SIG-M5 (cell line): ENCODE measurements at regions not wholly inside any gene's neighbourhood (a gene's known extent, or its start where the extent isn't known, plus 50 kb on each side); places are given as distances from the start of the nearest gene placed in this dataset.

Source experiments
- DNase-seq: peaks from one replicate; lab custom pipeline; 2025; lab: John Stamatoyannopoulos, UW

DNA sequence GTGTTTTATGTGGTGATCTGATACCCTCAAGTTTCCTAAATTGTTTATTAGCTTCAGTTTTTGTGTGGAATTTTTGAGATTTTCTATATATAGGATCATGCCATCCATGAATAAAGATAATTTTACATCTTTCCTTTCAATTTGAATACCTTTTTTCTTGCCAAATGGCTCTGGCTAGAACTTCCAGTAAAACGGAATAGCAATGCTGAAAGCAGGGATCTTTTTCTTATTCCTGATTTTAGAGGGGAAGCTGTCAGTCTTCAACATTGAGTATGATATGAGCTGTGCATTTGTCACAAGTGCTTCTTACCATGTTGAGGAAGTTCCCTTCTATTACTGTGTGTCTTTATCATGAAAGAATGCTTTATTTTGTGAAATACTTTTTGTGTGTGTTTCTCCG lies 618.8 kb downstream of the FGF9 start:
- DNase-seq, result no peak

DNA sequence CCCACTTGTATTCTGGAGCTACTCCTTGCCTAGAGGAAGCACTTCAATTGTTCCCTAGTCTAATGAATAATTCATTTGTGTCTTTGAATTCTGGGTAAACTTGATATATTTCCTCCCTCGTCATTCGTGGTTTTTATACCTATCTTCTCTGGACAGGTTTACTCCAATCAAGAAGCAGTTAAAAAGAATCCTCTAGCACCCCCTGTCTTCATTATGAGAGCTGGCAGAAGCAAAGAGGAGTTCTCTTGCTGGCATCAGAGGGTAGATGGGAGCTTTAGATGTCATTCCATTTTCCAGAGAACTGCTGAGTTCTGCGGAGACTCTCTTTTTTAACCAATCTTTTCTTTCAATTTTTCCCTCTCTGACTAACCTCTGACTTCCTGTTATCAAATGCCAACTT lies 627.7 kb downstream of the FGF9 start:
- DNase-seq, result no peak

DNA sequence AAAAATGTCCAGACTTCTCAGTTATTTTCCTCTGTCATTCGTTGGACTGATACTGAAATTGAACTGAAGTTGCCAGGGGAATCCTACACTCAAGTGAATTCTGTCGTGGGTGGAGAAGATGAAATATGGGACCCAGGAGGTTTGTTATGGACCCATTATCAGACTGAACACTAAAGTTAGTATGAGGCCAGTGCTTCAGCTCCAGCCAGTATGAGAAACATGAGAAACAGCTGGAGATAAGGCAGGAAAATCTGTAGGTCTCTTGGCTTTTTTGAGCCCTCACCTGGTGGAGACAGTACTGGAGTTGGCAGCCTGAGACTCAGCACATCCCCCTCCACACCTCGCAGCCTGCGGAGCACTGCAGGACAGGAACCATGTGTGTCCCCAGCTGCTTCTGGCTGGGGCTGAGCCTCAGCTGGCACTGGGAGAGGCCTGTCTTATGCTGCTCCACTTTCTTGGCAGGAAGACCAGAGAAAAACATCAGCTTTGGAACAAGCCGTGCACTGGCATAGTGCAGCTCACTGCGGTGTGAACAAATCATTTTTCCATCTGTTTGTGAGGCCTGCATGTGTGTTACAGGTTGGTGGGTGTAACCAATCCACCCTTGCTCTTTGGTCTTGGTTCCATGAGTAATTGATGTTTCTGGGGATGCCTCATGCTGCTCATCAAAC lies 641.0 kb downstream of the FGF9 start:
- DNase-seq, result no peak

DNA sequence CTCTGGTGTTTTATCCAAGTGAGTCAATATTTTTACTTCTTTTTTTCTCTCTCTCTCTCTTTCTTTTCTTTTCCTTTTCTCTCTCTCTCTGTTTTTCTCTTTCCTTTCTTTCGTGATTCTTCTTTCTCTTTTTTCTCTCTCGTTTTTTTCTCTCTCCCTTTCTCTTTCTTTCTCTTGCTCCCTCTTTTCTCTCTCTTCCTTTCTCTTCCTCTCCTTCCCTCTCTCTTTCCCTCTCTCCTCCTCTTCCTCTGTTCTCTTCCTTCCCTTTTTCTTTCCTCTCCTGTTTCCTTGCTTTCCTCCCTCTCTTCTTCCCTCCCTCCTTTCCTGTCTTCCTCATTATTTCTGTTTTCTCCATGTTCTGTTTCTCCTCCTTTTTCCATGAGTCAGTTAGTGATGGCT lies 641.5 kb downstream of the FGF9 start:
- DNase-seq, result no peak

DNA sequence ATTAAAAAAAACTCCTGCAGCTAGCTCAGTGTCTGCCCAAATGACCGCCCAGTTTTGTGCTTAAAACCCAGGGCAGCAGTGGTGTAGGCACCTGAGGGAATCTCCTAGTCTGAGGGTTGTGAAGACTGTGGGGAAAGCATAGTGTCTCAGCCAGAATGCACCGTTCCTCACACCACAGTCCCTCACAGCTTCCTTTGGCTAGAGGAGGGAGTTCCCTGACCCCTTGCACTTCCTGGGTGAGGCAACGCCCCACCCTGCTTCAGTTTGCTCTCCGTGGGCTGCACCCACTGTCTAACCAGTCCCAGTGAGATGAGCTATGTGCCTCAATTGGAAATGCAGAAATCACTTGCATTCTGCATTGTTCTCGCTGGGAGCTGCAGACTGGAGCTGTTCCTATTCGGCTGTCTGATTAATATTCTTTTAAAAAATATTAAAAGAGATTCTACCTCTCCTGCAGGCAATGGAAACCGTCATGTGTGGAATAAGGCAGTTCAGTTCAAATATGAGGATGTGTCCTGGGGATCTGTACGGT lies 645.7 kb downstream of the FGF9 start:
- DNase-seq, result no peak

DNA sequence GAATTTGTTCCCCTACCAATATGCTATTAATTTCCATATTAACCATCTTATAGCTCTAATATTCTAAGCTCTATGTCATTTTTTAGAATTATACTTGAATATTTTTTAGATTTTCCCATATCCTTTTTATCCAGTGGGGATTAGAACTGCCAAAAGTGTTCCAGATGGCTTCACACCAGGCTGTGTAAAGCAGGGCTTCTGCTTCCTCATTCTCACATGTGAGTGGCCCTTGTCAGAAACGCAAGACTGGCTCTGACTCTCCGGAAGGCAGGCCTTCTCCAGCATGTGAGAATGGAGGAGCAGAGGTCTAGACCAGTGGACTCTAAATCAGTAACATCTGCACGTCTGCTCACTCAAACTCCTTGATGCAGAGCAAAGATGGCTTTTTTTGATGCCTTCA lies 650.1 kb downstream of the FGF9 start:
- DNase-seq, result no peak

DNA sequence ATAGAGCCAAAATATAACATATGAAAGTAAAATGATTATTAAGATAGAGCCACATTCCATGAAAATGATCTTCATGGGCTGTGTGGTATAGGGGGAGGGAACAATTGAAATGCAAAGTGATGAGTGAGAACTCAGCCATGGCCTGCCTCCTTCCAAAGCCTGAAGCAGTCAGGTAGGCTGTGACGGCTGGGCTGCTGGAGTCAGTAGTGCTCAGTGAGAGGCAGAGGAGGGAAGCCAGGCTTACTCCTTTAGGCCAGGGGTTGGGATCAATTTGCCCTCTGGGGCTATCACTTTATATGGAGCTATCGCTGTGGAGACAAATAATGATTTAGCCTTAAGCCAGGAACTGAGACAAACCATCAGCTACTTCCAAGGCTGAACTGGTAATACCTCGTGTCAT lies 654.9 kb downstream of the FGF9 start:
- DNase-seq, result no peak

DNA sequence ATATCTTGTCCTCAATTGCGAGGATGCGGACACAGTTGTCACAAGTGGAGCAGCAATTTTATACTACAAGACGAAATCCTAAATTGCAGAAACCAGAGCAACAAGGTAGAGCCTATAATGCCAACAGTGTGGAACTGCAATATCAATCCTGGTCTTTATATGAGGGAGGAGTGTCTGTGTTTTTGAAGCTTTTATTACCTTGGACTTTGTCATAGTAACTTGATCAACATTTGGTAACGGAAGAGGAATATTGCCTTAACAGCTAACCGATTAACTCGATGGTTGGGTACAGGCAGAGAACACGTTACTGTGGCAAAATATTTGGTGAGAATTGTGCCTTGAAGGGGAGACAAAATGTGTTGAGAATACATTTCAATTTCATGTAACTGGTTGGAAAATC lies 661.5 kb downstream of the FGF9 start:
- no peak for DNase-seq

DNA sequence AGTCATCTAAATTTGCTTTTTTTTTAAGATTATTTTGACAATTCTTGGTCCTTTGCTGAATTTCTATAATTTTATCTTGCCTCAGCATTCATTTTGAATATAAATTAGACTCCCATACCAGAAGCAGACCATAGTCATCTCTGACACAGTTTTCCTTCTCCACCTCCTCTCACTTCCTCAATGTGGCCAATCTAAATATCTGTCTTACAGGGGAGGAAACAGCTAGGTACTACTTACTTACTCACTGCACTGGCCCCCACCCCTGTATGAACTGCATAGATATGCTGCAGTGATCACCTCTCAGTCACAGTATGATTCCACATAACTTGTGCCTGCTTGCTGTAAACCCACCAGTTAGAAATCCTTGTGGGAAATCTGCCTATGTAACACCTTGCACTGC lies 665.6 kb downstream of the FGF9 start:
- no peak for DNase-seq

DNA sequence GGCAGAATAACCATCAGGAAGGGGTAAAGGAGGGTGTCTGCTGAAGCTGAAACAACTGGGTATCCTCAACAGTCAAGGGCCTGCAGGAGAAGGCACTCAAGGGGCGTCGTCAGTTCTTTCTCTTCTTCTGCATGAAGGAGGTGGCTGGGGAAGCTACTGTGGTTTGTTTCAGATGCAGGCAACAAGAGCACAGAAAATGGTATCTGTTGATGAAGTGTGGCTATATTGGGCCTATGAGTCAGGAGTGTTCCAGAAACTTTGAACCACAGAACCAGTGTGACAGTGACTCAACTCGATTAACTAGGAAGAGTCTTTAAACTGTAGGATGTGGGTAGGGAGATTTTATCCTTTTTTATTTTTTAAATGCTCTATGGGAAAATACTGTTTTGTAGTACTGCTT lies 686.3 kb downstream of the FGF9 start:
- DNase-seq, result no peak

DNA sequence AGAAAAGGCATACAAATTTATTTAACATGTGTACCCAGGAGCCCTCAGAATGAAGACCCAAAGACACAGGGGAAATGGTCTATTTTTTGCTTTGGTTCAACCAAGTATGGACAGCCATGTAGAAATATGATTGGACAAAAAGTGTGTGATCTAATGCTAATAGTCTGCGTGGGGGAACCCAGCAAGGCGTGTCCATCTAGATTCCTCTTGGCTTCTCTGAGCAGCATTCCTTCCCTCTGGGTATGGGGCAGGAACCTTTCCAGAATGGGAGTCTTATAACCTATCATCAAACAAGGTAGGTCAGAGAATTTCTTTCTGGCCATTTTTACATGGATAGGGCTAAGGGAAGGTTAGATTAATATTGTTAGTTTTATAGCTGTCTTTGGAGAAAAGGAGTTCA lies 698.2 kb downstream of the FGF9 start:
- DNase-seq, result no peak

DNA sequence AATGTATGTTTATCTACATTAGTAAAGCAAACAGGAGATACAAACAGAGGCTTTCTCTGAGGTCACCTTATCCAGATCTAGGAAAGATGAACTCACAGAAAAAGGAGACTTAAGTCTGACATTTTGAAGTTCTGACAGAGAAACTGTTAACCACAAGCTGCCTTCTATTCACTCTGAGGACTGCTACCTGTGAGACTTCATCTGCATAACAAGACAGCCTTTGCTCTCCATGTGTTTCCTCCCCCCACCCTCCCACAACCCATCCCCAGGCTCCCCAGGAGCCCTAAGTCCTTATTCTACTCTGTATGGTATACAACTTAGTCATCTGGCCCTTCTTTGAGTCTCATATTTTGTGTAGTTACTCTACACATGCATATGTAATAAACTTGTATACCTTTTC lies 699.0 kb downstream of the FGF9 start:
- no peak for DNase-seq

DNA sequence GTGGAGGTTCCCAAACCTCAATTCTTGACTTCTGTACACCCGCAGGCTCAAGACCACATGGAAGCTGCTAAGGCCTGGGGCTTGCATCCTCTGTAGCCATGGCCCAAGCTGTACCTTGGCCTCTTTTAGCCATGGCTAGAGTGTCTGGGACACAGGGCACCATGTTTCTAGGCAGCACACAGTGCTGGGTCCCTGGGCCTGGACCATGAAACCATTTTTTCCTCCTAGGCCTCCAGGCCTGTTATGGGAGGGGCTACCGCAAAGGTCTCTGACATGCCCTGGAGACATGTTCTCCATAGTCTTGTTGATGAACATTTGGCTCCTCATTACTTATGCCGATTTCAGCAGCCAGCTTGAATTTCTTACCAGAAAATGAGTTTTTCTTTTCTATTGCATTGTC lies 701.4 kb downstream of the FGF9 start:
- no peak for DNase-seq

DNA sequence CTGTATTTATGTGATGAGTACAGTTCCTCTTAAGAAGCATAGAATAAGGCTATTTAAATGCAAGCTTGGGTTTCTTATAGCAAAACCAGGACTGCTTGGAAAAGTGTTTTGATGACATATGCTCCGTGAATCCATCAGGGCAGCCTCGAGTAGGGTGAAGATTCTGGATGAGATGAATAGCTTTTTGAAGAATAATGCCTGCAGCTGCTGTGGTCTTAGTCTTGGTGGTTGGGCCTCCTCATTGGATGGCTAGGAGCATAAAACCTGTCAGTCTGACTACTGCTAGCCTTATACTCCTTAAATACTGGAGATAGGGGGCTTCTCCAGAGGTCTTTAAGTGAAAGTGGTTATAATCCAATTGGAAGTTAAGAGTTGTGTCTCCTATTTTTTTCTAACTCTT lies 704.3 kb downstream of the FGF9 start:
- no peak for DNase-seq

DNA sequence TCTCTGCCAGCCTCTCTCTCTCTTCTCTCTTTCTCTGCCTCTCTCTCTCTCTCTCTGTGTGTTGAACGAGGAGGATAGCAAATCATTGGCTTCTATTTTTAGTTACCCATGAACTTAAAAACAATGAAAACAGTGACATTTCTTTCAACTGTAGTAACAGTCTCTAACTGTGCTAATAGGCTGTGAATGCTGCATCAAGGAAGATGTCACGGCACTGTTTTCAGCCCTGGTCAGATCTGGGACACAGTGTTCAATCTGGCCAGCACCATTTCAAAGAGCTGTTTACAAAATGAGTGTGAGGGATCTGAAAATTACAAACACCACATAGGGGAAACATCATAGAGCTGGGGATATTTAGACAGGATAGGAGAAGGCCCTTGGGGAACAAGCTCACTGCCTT lies 717.0 kb downstream of the FGF9 start:
- no peak for DNase-seq

DNA sequence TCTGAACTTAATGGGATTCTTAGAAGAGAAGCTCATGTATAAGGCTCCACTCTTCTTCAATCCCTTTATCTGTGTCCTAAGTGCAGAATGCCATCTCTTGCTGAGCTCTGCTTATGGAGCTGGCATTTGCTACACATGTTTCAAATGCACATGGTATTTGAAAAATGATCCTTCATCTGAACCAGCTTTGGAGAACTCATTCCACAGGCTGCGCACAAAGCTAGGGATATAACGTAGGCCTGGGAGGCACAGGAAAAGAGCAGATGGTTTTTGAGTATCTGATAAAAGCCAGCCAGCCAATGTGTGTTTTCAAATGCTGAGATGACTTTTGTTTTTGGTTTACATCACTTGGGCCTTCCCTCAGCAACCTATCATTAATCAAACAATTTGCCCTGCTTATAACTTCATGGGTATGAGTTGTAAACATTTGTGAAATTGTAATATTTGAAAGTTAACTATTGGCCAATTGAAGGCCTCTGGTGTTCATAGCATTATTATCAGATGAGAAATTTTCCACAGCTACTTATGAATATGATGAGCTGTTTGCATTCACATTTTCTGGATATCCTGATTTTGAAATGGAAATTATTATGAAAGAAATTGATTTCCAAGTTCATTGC lies 729.0 kb downstream of the FGF9 start:
- no peak for DNase-seq

DNA sequence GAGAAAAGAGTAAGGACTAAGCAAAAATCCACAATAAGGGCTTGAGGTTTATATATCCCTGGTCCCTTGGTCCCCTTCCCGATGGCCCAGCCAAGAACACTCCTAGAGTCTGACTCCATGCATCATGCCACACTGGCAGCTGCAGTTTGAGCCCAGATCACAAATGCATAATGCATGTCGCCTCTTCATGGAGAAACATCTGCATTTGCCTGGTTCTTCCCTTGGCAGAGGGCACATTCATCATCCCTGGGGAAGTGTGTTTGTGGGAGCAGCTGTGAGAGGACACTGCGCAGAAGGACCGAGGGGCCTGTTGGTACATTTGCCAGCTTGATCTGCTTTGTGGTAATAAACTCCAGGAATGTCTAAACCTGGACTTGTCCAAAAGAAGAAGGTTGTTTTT lies 731.8 kb downstream of the FGF9 start:
- DNase-seq, result no peak

DNA sequence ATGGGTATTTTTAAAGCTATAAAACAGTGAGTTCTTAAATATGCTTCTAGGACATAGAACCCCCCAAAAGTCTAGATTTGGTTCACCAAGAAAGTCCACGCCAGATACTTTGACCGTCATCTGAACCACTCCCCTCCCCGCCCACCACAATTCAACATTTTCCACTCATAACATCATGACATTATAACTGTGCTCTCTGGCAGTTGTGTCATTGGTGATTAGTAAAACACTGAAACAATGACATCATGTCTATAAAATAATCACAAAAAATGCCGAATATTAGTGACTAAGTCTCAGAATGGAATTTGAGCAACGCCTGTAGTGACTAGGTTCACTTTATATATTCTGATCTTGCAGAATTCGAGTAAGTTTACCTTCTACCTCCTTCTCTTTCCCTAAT lies 732.3 kb downstream of the FGF9 start:
- no peak for DNase-seq

DNA sequence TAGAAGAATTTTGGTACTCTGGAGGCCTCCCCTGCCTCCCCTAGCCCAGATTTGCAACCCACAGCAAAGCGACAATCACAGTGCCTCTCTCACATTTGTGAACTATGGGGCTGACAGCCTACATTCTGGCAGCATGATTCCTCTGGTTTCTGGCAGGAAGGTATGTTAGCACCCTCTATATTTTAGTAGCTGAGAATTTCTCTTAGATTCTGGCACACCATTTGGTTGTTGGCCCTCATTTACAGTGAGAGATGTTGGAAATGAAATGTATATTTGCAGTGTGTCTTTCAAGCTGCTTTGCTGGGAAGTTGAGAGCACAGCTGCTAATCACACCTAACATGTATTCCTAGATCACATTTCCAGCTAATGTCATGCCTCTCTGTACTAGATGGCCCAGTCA lies 735.0 kb downstream of the FGF9 start:
- no peak for DNase-seq

DNA sequence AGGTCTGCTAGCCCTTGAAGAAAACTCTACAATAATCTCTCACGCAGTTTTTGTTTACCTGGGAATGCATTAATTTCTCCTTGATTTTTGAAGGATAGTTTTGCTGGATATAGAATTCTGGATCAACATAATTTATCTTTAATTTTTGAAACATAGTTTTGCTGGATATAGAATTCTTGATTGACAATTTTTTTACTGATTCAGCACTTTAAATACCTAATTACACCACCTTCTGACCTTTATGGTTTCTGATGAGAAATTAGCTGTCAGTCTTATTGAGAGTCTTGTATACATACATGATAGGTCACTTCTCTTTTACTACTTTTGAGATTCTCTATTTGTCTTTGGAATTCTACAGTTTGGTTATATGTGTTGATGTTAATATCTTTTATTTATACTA lies 741.6 kb downstream of the FGF9 start:
- no peak for DNase-seq

DNA sequence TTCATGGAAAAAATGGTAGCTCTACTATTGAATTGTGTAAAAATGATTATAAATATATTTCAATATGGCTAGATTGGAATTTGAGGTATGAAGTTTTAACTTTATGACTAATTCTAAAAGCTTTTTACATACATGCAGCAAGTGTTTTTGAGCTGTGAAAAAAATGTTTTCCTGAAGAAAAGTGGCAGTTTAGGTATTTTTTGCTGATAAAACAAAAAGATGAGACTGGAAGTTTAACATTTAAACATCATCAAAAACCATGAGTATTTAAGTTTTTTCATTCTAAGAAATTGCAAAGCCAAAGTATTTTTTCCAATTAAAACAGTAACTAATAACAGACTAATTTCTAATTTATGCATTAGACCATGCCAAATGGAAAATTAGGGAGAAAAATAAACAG lies 751.1 kb downstream of the FGF9 start:
- no peak for DNase-seq

DNA sequence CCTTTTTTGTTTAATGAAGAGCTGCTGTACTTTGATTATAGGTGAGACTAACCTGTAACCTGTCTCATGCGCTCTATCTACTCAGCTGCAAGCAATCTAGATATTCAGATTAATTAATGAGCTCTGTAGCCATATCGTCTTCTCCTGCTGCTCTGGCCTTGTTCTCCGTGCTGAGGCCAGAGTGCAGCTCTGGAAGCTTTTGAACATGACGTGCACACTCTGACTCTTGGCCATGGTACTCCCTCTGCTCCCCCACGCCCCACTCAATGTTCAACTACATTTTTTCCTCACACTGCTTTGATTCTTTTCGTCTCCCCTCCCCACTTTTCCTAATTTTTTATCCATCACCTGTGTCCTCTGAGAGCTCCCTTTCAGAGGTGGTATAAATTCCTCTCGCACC lies 751.8 kb downstream of the FGF9 start:
- no peak for DNase-seq

DNA sequence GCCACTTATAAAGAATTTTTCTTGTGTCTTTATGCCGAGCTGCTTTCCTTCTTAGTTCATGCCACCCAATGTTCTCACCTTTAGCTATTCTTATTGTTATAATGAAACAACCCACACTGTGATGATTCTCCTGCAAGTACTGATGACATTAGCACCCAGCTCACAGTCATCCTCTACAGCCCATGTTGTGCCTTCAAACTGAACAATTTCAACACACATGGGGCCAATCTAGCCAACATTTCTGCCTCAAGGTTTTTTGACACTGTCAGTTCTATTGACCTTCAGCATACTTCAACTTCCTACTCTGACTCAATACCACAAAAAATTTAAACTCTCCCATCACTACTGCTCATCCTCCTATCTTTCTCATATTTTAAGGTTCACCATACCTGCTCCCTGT lies 752.4 kb downstream of the FGF9 start:
- DNase-seq, result no peak

DNA sequence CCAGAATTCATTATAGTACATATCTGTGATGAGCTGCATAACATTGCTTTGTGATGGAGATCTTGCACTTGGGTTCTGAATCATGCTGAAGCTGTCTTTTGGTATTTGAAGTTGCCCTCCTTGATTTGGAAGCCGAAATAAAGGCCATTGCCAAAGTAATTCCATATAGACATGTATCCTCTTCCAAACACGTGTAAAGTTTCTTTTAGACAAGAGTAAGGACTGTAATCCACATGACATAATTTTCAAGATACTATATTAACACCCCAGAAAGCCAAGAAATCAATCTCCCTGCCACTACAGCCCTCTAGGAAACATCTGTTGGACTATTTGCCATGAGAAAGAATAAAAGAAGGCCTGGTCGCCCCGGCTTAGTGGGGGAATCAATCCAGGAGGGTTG lies 754.2 kb downstream of the FGF9 start:
- DNase-seq, result no peak
